Left lung (tissue), 4 donors: ENCODE measurements at regions not wholly inside any gene's neighbourhood (a gene's known extent, or its start where the extent isn't known, plus 50 kb on each side); places are given as distances from the start of the nearest gene placed in this dataset.

Experiments
- ATAC-seq: fragments of 200-7000 bp; cut with Tn5 transposase; one replicate; pipeline ENCODE4 v1.9.1; 2020; ENCODE audit warnings: moderate library complexity
- DNase-seq, 4 donors: peaks; one replicate each; pipeline ENCODE4 v3.0.0-alpha.2; 2013 to 2020
- H3K27ac ChIP-seq, 2 donors: fragments of 200-600 bp; sonication (generic) in 1 of 2; one replicate each; pipeline versions ENCODE4 v1.5.0 to v1.8.0; 2020 to 2021
- H3K27me3 ChIP-seq, 2 donors: fragments of 200-600 bp; sonication (generic) in 1 of 2; one replicate each; pipeline versions ENCODE4 v1.5.0 to v1.8.0; 2020 to 2021
- H3K36me3 ChIP-seq, 2 donors: fragments of 200-600 bp; sonication (generic) in 1 of 2; one replicate each; pipeline versions ENCODE4 v1.5.0 to v1.8.0; 2020 to 2021
- H3K4me1 ChIP-seq, 2 donors: fragments of 200-600 bp; one replicate each; pipeline ENCODE4 v1.8.0; 2021
- H3K4me3 ChIP-seq, 2 donors: fragments of 200-600 bp; sonication (generic) in 1 of 2; one replicate each; pipeline versions ENCODE4 v1.5.0 to v1.8.0; 2020 to 2021; ENCODE audit warnings: mild to moderate bottlenecking in 1 of 2
- H3K9me3 ChIP-seq, 2 donors: fragments of 200-600 bp; sonication (generic) in 1 of 2; one replicate each; pipeline versions ENCODE4 v1.5.0 to v1.8.0; 2020 to 2021
- CTCF ChIP-seq, 2 donors: fragments of 200-600 bp; sonication (generic) in 1 of 2; IDR thresholded peaks; one replicate each; pipeline versions ENCODE4 v1.5.0 to v1.8.0; 2021; ENCODE audit warnings: antibody characterized with exemption in 2 of 2
- intact Hi-C, 2 donors: fragments of 100-400 bp; cut with DNase I; formaldehyde crosslinking; loops; one replicate each; pipeline versions ENCODE4 v1.11.2 to v1.14.2; 2022
- donor health status: DM: no; HTN: yes; CAD: no.
- donor health status: DM: no; HTN: no; CAD: no.

GRCh38 chr5:89499787-89500186 lies 616.8 kb upstream of the MEF2C start:
- ATAC-seq (no peak), DNase-seq (no peak)
- no peak overlapping the region for H3K27ac ChIP-seq
- intact Hi-C loops = no loop called here
- TF ChIP-seq CTCF (IDR thresholded peaks at IDR 0.05) = no peak
- H3K9me3 ChIP-seq = no peaks in the 10 kb centered on the region
- H3K4me3 ChIP-seq = no peak overlapping the region
- no peaks in the 10 kb centered on the region for H3K27me3 ChIP-seq
- H3K36me3 ChIP-seq = no peaks in the 10 kb centered on the region
- no peaks in the 10 kb centered on the region for H3K4me1 ChIP-seq

- intact Hi-C loops = no loop called here
- no peak for TF ChIP-seq CTCF (IDR thresholded peaks at IDR 0.05)
- H3K9me3 ChIP-seq = no peaks in the 10 kb centered on the region
- H3K36me3 ChIP-seq = no peaks in the 10 kb centered on the region
- H3K4me1 ChIP-seq = no peaks in the 10 kb centered on the region
- DNase-seq = peak in 2 of 4 donors; percentile 29 to 35
- ATAC-seq = peak; percentile 70
- no peak overlapping the region for H3K4me3 ChIP-seq
- H3K27ac ChIP-seq = no peak overlapping the region
- H3K27me3 ChIP-seq = no peaks in the 10 kb centered on the region
These were observed 615.7 kb upstream of the MEF2C start for GRCh38 chr5:89498699-89499098.

GRCh38 chr5:89493414-89493813 lies 610.4 kb upstream of the MEF2C start:
- Histone ChIP-seq H3K4me3 (no peak overlapping the region), H3K4me1 (no peaks in the 10 kb centered on the region), H3K27ac (no peak overlapping the region), H3K9me3 (no peaks in the 10 kb centered on the region), H3K36me3 (no peaks in the 10 kb centered on the region), H3K27me3 (no peaks in the 10 kb centered on the region)
- no peak for ATAC-seq
- no peak for TF ChIP-seq CTCF (IDR thresholded peaks at IDR 0.05)
- intact Hi-C loops = no loop called here
- no peak for DNase-seq

- H3K4me1 ChIP-seq = no peaks in the 10 kb centered on the region
- intact Hi-C loops = no loop called here
These were observed 602.0 kb upstream of the MEF2C start for GRCh38 chr5:89484962-89485361.

GRCh38 chr5:89480406-89481007 lies 597.5 kb upstream of the MEF2C start:
- no peak for ATAC-seq
- no peak for TF ChIP-seq CTCF (IDR thresholded peaks at IDR 0.05)
- no peak overlapping the region for H3K27ac ChIP-seq

More at GRCh38 chr5:89484962-89485361, 602.0 kb upstream of the MEF2C start:
- H3K4me3 ChIP-seq = no peak overlapping the region
- ATAC-seq (no peak), DNase-seq (no peak)
- no peaks in the 10 kb centered on the region for H3K36me3 ChIP-seq
- no peak overlapping the region for H3K27ac ChIP-seq
- no peak for TF ChIP-seq CTCF (IDR thresholded peaks at IDR 0.05)
- H3K27me3 ChIP-seq = no peaks in the 10 kb centered on the region
- no peaks in the 10 kb centered on the region for H3K9me3 ChIP-seq

More at GRCh38 chr5:89480406-89481007, 597.5 kb upstream of the MEF2C start:
- DNase-seq = no peak
- intact Hi-C loops = no loop called here
- Histone ChIP-seq H3K9me3 (no peaks in the 10 kb centered on the region), H3K4me1 (no peaks in the 10 kb centered on the region), H3K27me3 (no peaks in the 10 kb centered on the region), H3K4me3 (no peak overlapping the region), H3K36me3 (no peaks in the 10 kb centered on the region)
